BLaER1 (cell line): ENCODE measurements at regions not wholly inside any gene's neighbourhood (a gene's known extent, or its start where the extent isn't known, plus 50 kb on each side); places are given as distances from the start of the nearest gene placed in this dataset.

Experiments
- H3K27ac ChIP-seq: shearing (Covaris generic); formaldehyde crosslinking; 2 replicates; pipeline ENCODE4 v1.8.1; 2022
- H3K27me3 ChIP-seq: shearing (Covaris generic); formaldehyde crosslinking; 2 replicates; pipeline ENCODE4 v1.8.1; 2022
- H3K36me3 ChIP-seq: shearing (Covaris generic); formaldehyde crosslinking; 2 replicates; pipeline ENCODE4 v1.8.1; 2022
- H3K4me1 ChIP-seq: shearing (Covaris generic); formaldehyde crosslinking; 2 replicates; pipeline ENCODE4 v1.8.1; 2022
- H3K4me2 ChIP-seq: shearing (Covaris generic); formaldehyde crosslinking; 2 replicates; pipeline ENCODE4 v1.8.1; 2022
- H3K4me3 ChIP-seq: shearing (Covaris generic); formaldehyde crosslinking; 2 replicates; pipeline ENCODE4 v1.8.1; 2022
- H3K9ac ChIP-seq: shearing (Covaris generic); formaldehyde crosslinking; 2 replicates; pipeline ENCODE4 v1.8.1; 2022
- H3K9me3 ChIP-seq: shearing (Covaris generic); formaldehyde crosslinking; 2 replicates; pipeline ENCODE4 v1.8.1; 2022
- H4K20me1 ChIP-seq: shearing (Covaris generic); formaldehyde crosslinking; 2 replicates; pipeline ENCODE4 v1.8.1; 2022
- Cebpa-rat ChIP-seq: shearing (Covaris generic); IDR thresholded peaks from 2 replicates; pipeline ENCODE4 v1.8.1; 2022

DNA sequence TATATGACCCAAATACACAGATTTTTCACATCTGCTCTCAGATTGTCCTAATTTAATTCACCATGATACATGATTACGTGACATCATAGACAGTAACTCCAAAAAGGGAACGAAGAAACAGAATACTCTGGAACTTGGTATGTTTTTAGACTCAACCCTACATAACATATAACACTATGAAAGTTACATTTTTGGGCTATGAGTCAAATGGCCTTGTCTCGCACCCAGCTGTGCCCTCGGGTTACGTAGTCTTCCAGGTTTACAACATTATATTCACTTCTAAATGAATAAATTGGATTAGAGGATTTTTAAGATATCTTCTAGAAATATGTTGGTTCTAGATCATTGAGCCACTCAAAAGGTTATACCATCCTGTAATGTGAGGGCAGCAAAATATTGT lies 2089.6 kb upstream of the TENM3 start:
- Histone ChIP-seq H3K4me2 (no peak overlapping the region), H4K20me1 (no peaks in the 10 kb centered on the region), H3K4me3 (no peak overlapping the region), H3K9me3 (no peaks in the 10 kb centered on the region), H3K9ac (no peak overlapping the region), H3K4me1 (0 out of 2 replicates have a peak, but pooled peaks cover 7% of the 10 kb centered on the region), H3K36me3 (no peaks in the 10 kb centered on the region), H3K27ac (no peak overlapping the region), H3K27me3 (no peaks in the 10 kb centered on the region)
- no peak for TF ChIP-seq Cebpa-rat

DNA sequence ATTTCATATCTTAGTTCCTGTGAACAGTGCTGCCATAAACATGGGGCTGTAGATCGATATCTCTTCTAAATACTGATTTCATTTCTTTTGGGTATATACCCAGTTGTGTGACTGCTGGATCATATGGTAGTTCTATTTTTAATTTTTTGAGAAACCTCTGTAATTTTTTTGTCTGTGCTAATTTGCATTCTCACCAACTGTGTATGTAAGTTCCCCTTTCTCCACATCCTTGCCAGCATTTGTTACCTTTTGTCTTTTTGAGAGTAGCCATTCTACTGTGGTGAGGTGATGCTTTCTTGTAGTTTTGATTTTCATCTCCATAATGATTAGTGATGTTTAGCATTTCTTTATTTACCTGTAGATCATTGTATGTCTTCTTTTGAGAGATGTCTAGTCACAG lies 2086.5 kb upstream of the TENM3 start:
- Histone ChIP-seq H3K27ac (no peak overlapping the region), H3K36me3 (no peaks in the 10 kb centered on the region), H4K20me1 (no peaks in the 10 kb centered on the region), H3K4me3 (no peak overlapping the region), H3K9ac (no peak overlapping the region), H3K4me1 (0 out of 2 replicates have a peak, but pooled peaks cover 7% of the 10 kb centered on the region), H3K27me3 (no peaks in the 10 kb centered on the region), H3K4me2 (no peak overlapping the region), H3K9me3 (no peaks in the 10 kb centered on the region)
- TF ChIP-seq Cebpa-rat, result no peak

DNA sequence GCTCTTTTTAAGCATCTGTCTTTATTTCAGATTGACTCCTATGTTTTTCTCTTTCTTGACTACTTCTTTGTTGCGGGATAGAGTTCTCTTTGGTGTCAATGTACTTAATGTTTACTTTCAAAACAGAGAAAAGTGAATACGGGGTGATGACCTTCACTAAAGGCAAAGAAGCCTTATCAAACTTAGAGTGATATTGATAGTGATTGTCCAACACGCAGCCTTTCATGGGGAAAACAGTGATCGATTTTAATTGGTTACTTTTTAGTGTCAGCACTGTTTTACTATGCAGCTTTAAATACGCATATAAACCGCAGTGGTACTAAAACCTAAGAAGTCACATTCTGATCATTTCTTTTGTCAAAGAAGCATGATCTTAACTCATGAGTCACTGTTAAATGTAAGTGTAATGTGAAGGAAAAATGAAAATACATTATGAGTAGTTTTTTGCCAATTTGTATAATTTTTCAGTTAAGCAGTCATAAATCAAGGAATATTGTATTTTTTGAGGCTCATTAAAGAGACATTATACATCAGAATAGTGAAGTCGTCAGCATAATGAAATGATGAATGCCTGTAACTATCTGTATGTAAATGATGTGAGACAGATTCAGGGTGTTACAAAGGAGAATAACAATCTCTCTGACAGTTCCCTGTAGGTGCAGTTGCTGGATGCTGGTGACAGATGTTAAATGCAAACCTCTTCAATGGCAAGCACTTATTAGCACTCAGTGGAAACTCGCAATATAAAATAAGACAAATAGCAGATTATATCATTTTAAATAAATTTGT lies 2082.8 kb upstream of the TENM3 start:
- Histone ChIP-seq H3K27ac (no peak overlapping the region), H3K36me3 (no peaks in the 10 kb centered on the region), H3K9ac (no peak overlapping the region), H3K4me2 (no peak overlapping the region), H3K4me3 (no peak overlapping the region), H4K20me1 (no peaks in the 10 kb centered on the region), H3K27me3 (no peaks in the 10 kb centered on the region), H3K9me3 (no peaks in the 10 kb centered on the region), H3K4me1 (no peaks in the 10 kb centered on the region)
- no peak for TF ChIP-seq Cebpa-rat

DNA sequence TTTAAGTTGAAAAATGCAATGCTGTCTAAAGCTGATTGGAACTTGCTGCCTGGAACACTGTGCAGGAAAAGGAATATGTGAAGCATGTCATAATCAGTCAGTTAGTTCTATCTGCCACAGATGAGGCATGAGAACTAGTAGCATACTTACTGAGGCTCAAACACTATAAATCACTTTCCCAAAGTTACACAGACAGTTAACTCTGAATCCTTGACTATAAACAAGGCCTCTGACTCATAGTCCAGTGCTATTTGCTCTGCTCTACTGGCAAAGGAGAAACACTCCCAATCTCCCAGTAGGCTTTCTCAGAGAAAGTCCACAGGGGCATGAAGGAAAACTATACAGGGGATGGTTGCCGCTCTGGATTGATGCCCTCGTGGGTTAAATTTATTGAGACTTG lies 2078.4 kb upstream of the TENM3 start:
- H3K4me2 ChIP-seq, result no peak overlapping the region
- no peak for TF ChIP-seq Cebpa-rat
- H3K36me3 ChIP-seq, result no peaks in the 10 kb centered on the region
- no peak overlapping the region for H3K9ac ChIP-seq
- no peaks in the 10 kb centered on the region for H3K4me1 ChIP-seq
- no peak overlapping the region for H3K27ac ChIP-seq
- no peaks in the 10 kb centered on the region for H3K27me3 ChIP-seq
- H3K9me3 ChIP-seq, result no peaks in the 10 kb centered on the region
- no peaks in the 10 kb centered on the region for H4K20me1 ChIP-seq
- H3K4me3 ChIP-seq, result no peak overlapping the region

DNA sequence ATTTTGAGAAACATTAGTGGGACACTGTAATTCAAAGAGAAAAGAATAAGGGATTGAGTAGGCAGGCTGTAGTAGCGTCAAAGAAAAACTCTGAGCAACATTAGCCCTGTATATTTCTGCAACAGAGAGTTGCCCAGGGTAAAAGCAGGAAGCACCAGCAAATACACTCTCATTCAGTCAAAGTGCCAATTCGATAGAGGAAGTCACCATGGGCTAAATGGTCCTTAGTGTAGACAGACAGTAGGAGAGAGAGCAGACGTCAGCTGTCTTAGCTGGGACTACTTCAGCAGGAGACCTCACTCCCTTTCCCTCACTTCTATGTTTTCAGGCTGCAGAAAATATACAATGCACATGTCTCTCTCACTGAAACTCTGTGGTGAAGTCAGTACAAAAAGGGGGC lies 2073.8 kb upstream of the TENM3 start:
- no peaks in the 10 kb centered on the region for H3K27me3 ChIP-seq
- no peaks in the 10 kb centered on the region for H3K9me3 ChIP-seq
- TF ChIP-seq Cebpa-rat, result no peak
- H3K4me2 ChIP-seq, result no peak overlapping the region
- no peak overlapping the region for H3K4me3 ChIP-seq
- H3K4me1 ChIP-seq, result no peaks in the 10 kb centered on the region
- no peak overlapping the region for H3K27ac ChIP-seq
- H4K20me1 ChIP-seq, result no peaks in the 10 kb centered on the region
- H3K36me3 ChIP-seq, result no peaks in the 10 kb centered on the region
- H3K9ac ChIP-seq, result no peak overlapping the region

DNA sequence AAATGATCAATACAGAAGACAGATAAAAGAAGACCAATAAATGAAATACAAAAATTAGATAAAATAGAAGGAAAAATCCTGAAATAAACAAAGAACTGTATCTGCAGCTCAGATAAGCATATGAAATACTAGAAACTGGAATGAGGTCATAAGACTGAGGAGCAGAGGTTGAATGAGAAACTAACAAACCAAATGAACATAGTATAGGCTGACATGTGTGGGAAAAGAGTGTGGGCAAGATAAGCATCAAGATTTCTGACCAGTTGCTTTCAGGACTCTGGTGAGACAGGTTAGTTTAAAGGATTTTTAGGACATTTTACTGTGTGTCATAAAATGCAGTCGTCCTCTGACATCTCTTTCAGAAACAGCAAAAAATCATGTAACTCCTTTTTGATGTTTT lies 2073.2 kb upstream of the TENM3 start:
- Histone ChIP-seq H3K27ac (no peak overlapping the region), H3K4me3 (no peak overlapping the region), H3K4me2 (no peak overlapping the region), H3K9me3 (no peaks in the 10 kb centered on the region), H3K36me3 (no peaks in the 10 kb centered on the region), H3K4me1 (no peaks in the 10 kb centered on the region), H4K20me1 (no peaks in the 10 kb centered on the region), H3K27me3 (no peaks in the 10 kb centered on the region), H3K9ac (no peak overlapping the region)
- TF ChIP-seq Cebpa-rat, result no peak

DNA sequence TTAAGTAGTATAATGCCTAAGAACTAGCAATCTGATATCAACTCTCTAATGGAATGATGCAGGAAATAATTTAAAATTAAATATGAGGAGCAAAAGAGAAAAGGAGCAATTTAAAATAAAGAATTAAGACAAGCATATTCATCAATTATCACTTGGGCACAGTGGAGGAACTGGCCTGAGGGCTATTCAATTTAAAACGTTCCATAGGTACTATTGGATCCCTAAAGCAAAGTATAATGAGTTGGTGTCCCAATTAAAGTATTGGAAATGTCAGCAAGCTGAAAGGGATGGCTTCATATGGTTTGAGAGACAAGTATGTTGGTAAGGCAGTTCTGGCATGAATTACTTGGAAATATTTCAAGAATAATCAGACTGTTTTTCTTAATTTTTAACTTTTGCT lies 2064.1 kb upstream of the TENM3 start:
- Histone ChIP-seq H4K20me1 (no peaks in the 10 kb centered on the region), H3K27ac (no peak overlapping the region), H3K4me2 (no peak overlapping the region), H3K9ac (no peak overlapping the region), H3K36me3 (no peaks in the 10 kb centered on the region), H3K27me3 (no peaks in the 10 kb centered on the region), H3K4me3 (no peak overlapping the region), H3K9me3 (no peaks in the 10 kb centered on the region), H3K4me1 (no peaks in the 10 kb centered on the region)
- TF ChIP-seq Cebpa-rat, result no peak

DNA sequence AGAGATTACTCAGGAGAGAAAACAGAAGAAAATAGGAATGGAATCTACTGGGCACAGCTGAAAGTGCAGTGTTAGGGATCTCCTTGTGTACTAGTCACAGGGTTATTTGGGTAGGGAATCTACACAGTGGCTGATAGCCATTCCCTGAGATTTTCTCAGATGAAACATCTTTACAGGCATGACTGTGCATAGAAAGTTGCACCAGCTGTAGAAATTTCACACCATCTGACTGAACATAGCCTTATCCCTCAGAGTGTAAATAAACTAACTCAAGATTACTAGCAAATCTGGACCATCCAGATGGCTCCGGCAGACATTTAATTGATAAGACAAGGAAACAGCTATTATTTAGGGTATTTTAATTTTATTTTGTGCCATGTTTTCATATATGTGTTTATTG lies 2053.5 kb upstream of the TENM3 start:
- Histone ChIP-seq H3K4me1 (no peaks in the 10 kb centered on the region), H3K9me3 (no peaks in the 10 kb centered on the region), H4K20me1 (no peaks in the 10 kb centered on the region), H3K27ac (no peak overlapping the region), H3K36me3 (no peaks in the 10 kb centered on the region), H3K4me3 (no peak overlapping the region), H3K9ac (no peak overlapping the region), H3K4me2 (no peak overlapping the region), H3K27me3 (no peaks in the 10 kb centered on the region)
- no peak for TF ChIP-seq Cebpa-rat

DNA sequence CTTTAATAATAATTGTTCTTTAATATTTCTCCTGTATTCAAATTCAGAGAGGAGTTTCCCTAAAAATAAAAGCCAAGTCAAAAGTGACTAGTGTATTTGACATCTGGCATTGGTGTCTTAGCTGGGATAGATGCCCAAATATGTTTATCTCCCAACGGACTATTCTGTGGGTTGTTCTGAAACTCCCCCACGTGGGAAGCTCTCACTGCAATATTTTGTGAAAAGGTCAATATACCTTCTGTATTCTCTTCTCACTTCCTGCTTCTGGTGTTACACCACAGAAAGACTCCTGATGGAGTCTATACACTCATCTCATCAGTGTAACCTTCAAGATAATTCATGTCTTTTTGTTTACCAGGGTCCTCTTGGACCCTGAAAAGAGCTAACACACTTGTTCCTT lies 2052.8 kb upstream of the TENM3 start:
- no peaks in the 10 kb centered on the region for H4K20me1 ChIP-seq
- no peak overlapping the region for H3K4me2 ChIP-seq
- H3K9me3 ChIP-seq, result no peaks in the 10 kb centered on the region
- no peaks in the 10 kb centered on the region for H3K27me3 ChIP-seq
- H3K9ac ChIP-seq, result no peak overlapping the region
- no peaks in the 10 kb centered on the region for H3K36me3 ChIP-seq
- no peak overlapping the region for H3K4me3 ChIP-seq
- no peak for TF ChIP-seq Cebpa-rat
- H3K4me1 ChIP-seq, result no peaks in the 10 kb centered on the region
- H3K27ac ChIP-seq, result no peak overlapping the region

DNA sequence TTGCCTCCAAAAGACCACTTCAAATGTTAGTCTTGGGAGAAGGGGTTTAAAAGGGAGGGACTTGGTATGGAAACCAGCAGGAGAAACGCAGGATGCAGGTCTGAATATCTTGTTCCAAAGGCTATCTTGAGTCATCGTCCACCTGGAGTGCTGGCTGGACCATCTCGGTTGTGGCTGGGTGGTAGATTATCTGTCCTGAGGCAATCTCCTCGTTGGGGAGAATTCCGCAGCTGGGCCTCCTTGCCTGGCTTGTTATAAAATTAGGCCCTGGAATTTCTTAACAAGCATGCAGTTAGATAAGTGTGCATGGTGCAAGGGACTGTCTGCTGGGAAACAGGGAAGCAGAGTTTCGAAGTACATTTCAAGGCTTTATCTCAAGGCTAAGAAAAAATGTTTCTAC lies 2045.7 kb upstream of the TENM3 start:
- no peak overlapping the region for H3K9ac ChIP-seq
- no peak for TF ChIP-seq Cebpa-rat
- H3K4me2 ChIP-seq, result no peak overlapping the region
- no peaks in the 10 kb centered on the region for H3K27me3 ChIP-seq
- H3K9me3 ChIP-seq, result no peaks in the 10 kb centered on the region
- H3K27ac ChIP-seq, result no peak overlapping the region
- no peaks in the 10 kb centered on the region for H4K20me1 ChIP-seq
- H3K36me3 ChIP-seq, result no peaks in the 10 kb centered on the region
- no peaks in the 10 kb centered on the region for H3K4me1 ChIP-seq
- no peak overlapping the region for H3K4me3 ChIP-seq

DNA sequence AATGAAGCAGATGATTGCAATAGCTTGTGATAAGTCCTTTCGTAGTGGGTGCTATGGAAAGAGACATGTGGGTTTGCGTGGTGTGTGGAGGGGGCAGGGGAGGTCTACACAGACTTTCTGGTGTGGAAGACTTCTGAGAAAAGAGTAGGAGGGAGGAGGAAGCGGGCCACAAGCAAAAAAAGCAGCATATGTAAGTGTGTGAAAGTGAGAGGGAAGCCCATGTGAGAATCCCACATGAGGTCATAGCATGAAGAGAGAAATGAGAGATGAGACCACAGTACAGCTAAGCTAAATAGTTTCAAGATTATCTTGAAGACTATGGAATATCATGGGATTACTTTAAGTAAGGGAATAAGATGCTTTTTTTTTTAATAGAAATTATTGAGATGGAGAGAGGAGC lies 2039.9 kb upstream of the TENM3 start:
- H3K9me3 ChIP-seq, result no peaks in the 10 kb centered on the region
- no peak overlapping the region for H3K4me2 ChIP-seq
- no peaks in the 10 kb centered on the region for H3K4me1 ChIP-seq
- no peaks in the 10 kb centered on the region for H3K36me3 ChIP-seq
- H3K4me3 ChIP-seq, result no peak overlapping the region
- H4K20me1 ChIP-seq, result no peaks in the 10 kb centered on the region
- no peak for TF ChIP-seq Cebpa-rat
- no peak overlapping the region for H3K27ac ChIP-seq
- H3K9ac ChIP-seq, result no peak overlapping the region
- H3K27me3 ChIP-seq, result no peaks in the 10 kb centered on the region
